ENCODE measurements at regions not wholly inside any gene's neighbourhood (a gene's known extent, or its start where the extent isn't known, plus 50 kb on each side); places are given as distances from the start of the nearest gene placed in this dataset.

DNA sequence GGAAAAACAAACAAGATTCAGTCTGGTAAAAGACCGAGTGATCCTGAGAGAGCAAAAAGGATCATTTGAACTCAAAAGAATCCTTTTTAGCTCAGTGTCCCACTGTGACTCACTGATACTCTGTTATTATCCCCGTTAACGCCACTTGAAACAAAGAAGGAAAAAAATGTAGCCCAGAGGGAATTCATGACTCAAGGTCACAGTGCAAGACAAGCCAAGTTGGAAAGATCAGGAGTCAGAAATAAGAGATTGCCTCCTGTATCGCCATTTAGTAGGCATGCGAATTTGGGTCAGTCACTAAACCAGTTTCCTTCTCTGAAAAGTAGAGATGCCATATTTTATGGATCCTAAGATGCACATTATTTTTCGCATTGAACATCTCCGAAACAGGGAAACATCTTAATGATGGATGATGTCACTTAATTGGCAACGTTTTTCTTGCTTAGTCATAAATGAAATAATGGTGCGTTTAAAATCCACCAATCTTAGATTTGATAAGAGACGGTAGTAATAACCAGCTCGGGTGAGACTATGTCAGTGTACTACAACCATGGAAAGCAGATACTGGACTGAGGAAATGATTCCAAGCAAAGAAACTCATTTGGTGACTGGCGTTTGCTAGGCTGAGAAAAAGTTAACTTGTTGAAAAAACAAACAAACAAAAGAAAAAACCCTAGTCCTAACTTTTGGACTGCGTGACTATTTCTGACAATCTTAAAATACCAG lies 502.0 kb upstream of the CELF2 start:
- no peak for DNase-seq (ENCODE audit: low read depth in 2 of 3, low spot score in 2 of 3)

DNA sequence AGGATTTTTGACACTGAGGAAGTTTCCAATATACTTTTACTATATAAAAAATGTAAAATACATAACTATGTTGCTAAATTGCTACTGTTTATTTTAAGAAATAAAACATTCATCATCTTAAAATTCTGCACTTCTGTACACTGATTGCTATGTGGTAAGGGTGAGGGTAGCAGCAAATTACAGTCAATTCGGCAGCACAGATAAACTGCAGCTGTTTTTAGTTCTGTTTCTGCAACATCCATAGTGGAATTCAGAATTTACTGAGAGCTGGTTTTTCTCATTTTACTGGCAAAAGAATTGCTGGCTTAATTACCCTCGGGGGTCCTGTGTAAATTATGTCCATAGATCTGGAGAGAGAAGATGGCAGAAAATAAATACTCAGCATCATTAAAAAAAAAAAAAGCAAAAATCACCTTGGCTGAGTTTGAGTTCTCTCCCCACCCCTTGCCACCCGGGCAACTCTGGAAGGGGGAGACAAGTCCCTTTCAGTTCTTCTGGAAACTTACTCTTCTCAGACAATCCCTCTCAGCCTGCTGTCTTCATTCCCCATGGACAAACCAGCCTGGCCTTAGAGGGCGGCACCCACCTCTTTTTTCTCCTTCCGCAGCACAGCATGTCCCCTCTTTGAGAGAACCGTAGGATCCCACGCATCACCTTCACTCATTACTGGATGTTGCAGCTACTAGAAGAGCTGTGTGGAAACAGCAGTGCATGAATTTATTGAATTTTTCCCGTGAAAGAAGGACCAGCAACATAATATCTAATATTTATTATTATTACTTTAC lies 501.1 kb upstream of the CELF2 start:
- no peak for DNase-seq (ENCODE audit: low read depth in 2 of 3, low spot score in 2 of 3)

DNA sequence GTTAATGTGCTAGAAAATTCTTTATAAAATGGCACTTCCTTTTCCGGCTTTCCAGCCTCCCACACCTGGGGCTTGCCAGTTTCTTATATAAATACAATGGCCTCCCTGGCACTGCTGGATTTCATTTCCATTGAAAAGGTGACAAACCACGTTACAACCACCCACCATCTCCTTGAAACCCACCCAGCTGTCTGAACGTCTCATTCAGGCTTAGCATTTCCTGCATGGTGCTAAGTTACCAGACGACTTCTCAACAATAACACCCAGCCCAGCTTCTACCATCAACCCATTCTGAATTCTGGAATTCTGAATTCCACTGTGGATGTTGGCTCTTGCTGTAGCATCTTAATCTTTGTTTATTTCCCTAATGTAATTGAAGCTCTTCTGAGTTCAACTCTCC lies 499.8 kb upstream of the CELF2 start:
- DNase-seq (ENCODE audit: low read depth in 2 of 3, low spot score in 2 of 3): no peak

DNA sequence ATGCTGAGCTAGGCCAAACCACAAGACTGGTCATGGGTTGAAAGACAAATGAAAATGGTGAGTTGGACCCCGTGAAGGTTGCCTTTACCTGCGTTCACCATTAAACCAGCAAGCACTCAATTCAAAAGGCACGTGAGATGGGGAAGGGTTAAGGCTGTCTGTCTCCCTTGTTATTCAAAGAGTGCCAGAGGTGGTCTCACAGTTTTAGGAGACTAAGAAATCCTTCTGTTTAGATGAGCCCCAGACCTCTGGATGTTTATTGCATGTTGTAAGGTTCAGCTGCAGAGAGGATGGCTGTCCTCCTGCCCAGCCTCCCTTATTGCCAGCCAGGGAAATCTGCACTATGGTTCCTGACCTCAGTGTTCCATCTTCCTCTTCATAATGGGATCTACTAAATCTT lies 498.0 kb upstream of the CELF2 start:
- no peak for DNase-seq (ENCODE audit: low read depth in 2 of 3, low spot score in 2 of 3)

DNA sequence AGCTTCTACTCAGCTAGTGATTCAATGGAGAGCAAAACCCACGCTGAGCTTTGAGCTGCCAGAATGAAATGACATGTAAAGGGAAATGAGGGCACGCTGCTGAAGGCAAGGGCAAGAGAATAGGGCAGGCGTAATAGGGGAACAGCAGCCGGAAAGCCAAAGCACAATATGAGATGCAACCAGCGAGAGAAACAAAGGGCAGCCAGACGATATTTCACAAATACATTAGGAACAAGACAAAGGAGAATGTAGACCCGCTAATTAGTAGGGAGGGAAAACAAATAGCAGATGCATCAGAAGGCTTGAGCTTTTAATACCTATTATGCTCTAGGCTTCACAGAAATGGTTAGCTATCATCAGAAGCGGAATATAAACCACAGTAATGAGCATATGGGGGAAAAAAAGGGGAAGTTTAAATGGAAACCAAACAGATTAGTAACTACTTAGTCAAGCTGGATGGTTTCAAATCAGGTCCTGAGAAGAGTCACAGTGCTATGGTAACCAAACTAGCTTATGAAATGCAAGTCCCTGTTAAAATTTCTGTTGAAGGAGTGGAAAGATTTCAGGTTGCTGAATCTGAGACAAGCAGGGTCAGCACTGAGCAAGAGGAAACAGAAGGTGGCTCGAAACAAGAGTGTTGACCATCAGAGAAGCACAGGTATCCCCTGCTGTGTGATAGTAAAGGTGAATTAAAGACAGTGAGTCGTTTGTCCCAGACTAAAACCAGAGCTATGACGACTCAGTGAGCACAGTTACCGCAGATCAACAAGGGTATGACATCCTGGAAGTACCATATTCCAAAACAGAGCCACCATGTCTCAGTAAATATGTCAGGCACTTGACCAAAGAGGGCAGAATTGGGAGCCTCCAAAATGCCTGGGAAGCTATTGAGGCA lies 496.9 kb upstream of the CELF2 start:
- no peak for DNase-seq (ENCODE audit: low read depth in 2 of 3, low spot score in 2 of 3)

DNA sequence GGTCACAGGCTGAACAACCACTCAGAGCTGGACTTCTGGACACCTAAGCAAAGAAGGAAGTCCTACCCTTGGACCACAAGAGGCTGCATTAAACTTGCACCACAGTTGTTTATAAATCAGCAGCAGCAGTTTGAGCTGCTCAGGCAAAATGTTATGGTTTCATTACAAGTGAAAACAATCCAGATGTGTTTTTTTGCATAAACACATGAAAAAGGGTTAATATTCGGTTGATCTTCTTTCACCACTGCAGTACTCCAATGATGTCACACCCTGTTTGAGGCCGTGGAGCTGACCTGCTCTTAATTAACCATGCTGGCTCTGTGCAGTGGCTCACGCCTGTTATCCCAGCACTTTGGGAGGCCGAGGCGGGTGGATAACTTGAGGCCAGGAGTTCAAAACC lies 490.8 kb upstream of the CELF2 start:
- no peak for DNase-seq (ENCODE audit: low read depth in 2 of 3, low spot score in 2 of 3)

DNA sequence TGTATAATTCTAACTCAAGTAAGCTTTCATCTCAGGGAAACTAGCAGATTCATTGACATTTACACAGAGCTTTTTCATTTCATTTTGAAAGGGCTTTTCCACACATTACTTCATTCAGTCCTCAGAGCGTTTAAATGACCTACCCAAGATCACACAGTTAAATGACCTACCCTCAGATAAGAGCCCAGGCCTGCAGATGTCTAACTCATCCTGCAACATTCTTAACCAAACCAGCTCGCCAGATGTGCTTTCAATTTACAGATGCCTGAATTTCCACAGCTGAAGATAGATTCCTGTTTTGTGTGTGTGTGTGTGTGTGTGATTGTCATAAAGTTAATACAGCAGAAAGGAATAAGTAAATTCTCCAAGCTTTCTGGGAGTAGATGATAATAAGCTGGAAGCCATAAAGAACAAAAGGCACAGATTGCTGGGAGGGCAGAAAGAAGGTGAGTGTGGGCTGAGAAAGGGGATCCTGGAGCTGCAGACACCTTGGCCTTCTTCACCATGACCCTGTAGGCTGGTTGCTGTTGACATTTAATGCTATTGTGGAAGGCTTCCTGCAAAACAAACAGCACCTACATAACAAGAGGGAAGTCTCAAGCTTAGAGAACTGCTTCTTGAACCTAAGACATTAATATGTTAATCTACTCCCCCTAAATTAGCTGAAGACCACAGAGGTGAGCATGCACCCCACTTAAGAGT lies 489.7 kb upstream of the CELF2 start:
- DNase-seq (ENCODE audit: low read depth in 2 of 3, low spot score in 2 of 3): no peak

DNA sequence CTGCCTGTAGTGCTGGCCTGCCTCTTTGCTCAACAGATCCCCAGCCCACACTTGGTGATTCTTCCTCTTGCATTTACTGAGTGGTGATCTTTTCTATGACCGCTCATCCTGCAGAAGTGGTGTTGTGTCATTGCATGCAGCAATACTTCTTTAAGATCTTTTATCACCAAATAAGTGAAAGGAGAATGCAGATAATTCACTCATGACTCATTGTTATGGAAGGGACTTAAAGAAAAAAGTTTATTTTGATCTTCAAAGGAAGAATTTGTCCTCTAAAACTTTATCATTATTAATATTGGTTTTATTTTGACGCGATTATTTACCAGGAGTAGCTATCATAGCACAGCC lies 489.1 kb upstream of the CELF2 start:
- DNase-seq (ENCODE audit: low read depth in 2 of 3, low spot score in 2 of 3): no peak

DNA sequence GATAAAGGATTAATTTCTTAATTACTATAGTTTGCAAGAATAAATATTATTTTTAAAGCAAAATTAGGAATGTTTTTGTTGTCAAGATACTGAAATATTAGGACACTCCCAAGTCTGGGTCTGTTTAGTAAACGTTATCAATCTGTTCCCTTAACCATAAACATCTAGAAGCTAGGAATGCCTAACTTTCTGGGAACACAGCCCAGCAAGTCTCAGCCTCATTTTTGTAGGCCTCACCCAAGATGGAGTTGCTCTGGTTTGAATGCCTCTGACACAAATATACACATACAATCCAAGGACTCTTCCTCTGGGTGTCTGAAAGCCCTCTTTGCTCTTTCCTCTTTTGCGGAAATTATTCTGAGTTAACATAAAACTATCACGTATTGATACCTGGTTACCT lies 487.4 kb upstream of the CELF2 start:
- no peak for DNase-seq (ENCODE audit: low read depth in 2 of 3, low spot score in 2 of 3)

DNA sequence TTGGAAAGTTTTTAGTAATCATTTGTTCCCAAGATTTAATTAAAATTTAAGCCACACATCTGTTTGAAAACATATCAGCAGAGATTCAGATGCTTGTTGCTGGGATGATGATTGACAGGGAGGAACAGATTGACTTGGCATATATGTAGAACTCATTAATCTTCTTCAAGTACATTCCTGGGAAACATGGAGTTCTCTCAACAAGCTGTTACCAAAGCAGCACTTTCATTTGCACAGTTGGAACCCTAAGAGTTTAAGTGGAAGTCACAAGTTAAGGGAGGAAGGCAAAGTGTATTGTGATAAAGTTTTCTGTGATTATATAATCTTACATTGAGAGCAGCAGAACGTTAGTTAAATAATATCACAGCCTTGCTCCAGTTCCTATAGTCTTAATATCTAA lies 485.4 kb upstream of the CELF2 start:
- no peak for DNase-seq (ENCODE audit: low read depth in 2 of 3, low spot score in 2 of 3)

DNA sequence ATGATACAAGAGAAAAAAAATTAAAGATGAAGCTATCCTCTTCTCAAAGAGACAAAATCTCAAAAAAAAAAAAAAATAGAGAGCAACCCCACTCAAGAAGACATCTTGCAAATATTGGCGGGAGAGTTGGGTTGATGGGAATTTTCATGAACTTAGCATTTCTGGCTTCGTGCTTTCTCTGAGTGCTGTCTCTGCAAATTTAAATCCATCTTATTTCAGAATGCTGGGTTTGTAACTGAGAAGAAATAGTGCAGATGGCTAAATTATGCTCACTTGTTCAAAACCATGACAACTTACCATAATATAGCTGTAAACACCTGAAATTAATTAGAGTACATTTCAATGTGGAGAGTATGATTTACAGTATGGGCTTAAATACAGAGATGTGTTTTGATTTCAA lies 484.8 kb upstream of the CELF2 start:
- DNase-seq (ENCODE audit: low read depth in 2 of 3, low spot score in 2 of 3): no peak

DNA sequence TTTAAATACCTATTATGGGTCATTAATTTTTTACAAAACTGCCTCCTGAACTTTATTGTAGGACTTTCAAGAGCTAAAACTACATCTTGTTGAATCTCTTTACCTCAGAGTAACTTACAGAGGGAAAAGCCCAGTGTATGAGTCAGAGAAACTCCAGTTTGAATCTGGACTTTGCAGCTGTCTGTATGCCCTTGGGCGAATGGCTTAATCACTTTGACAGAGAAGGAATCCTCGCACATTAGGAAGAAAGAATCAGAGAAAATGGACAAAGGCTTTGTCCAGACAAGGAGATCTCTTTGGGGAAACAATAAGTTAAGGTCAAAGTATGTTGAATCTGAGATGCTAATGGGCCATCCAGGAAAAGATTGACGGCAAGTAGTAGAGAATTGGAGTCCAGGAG lies 484.2 kb upstream of the CELF2 start:
- no peak for DNase-seq (ENCODE audit: low read depth in 2 of 3, low spot score in 2 of 3)

DNA sequence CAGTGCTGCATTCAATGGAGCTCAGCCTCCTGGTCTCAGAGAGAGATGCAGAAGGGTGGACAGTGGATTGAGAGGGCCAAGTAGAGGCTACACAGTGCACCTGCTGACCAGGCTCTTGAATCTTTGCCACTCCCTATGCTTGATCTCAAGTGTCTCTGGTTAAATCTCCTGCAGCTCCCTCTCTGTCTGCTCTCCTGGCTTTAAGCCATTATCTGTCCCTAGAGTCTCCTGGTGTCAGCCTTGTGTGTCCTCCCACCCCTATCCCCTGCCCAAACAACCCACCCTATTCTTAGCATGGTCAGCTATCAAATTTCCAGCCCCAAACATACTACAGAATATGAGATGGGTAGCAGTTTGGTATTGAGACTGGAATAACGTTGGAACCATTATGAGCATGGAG lies 479.3 kb upstream of the CELF2 start:
- no peak for DNase-seq (ENCODE audit: low read depth in 2 of 3, low spot score in 2 of 3)

DNA sequence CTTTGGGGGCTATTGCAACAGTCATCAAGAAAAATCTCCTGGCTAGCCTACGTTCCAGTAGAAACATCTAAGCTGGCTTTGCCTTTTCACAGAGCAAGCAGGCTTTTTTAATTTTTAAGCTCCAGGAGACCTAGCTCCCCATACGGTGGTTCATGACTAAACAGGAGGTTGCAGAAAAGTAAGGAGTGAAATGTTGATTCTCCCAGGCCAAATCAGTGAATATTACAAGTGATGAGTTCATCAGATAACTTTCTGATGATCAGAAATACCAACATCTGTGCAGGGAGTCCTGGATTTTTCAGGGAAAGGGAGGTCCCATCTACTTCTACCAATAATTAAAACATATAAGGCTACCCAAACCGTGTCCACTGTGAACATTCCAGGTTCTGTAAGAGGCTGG lies 477.3 kb upstream of the CELF2 start:
- DNase-seq (ENCODE audit: low read depth in 2 of 3, low spot score in 2 of 3): no peak

DNA sequence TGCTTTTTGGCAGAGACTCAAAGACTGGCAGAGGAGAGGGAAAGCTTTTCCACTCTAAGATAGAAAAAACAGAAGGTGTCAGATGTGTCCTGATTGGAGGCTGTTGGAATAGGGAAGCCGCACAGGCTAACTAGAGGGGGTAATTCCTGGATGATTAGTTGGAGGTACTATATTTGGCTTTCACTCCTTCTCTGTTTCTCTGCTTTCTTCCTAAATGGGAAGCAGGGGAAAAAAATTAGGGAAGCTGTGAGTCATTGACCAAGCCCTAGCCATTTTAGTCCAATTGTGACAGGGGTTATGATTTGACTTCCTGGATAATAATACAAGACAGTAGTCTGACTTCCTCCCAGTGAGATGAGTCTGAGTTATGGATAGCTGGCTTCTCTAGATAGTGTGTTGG lies 475.2 kb upstream of the CELF2 start:
- DNase-seq (ENCODE audit: low read depth in 2 of 3, low spot score in 2 of 3): no peak

DNA sequence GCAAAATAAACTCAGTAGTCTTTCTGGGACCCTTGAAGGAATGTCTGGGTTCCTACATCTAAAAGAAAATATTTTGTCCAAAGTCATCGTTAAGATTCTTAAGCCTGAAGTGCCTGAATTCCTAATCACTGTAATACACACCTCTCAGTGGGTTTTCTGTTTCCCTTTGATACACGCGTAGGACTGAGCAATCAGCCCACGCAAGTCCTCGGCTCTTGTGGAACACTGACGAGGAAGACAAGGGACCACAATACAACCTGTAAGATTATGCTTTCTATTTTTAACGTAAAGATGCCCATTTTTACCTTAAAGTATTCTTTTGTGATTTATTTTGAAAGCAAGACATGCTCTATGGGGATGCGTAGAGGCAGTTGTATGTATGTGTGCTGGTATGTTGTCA lies 472.8 kb upstream of the CELF2 start:
- no peak for DNase-seq (ENCODE audit: low read depth in 2 of 3, low spot score in 2 of 3)

DNA sequence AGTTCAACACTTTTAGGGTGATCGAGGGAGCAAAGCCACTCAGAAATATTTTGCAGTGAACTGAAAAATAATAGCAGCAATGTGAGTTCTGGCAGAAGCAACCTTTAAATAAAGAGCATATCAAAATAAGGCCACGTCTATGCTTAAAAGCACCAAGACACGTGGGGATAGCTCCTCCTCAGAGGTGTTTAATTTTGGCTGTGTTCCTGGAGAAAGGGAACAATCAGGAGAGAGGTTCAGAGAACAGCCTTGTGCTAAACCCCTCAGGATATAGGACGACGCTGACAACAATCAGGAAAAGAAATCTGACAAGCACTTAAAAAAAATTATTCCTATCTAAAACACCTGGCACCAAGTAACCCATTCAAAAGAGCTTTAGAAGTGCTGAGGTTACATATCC lies 471.9 kb upstream of the CELF2 start:
- no peak for DNase-seq (ENCODE audit: low read depth in 2 of 3, low spot score in 2 of 3)

DNA sequence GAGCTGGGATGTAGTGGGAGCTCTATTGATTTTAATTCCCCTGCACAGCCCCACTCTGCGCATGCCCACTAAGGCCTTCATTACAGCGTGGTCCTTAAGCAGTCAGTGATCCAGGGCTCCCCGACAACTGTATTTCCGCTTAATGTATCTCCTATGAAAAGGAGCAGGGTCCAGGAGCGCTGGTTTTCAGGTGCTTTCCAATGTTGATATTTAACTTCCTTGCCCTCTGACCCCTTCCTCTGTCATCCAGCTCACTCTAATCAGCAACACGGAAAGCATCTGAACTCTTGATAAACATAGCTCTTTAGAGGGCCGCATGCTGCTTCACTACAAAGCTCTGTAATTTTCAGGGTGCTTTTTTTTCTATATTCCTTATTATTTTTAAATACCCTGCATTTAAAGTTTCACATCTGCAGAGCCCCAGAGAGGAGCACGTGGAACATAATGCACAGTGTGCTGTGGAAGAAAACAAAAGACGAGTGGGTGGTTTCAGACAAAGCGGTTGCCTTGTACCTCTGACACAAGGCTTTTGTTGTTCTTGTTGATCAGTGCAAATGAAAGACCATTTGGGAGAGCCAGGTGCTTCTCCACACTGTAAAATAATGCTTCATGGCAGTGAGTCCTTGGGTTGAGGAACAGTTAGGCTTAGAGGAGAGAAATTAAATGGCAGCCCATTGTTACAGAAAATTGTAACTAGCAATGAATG lies 465.9 kb upstream of the CELF2 start:
- DNase-seq (ENCODE audit: low read depth in 2 of 3, low spot score in 2 of 3): no peak

DNA sequence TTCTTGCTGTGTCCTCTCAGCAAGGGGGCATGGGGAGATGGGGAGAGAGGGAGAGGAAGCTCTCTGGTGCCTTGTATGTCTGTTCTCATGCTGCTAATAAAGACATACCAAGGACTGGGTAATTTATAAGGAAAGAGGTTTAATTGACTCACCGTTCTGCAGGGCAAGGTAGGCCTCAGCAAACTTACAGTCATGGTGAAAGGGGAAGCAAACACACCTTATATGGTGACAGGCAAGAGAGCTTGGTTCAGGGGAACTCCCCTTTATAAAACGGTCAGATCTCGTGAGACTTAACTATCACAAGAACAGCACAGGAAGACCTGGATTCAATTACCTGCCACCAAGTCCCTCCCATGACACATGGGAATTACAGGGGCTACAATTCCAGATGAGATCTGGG lies 464.7 kb upstream of the CELF2 start:
- DNase-seq (ENCODE audit: low read depth in 2 of 3, low spot score in 2 of 3): no peak

DNA sequence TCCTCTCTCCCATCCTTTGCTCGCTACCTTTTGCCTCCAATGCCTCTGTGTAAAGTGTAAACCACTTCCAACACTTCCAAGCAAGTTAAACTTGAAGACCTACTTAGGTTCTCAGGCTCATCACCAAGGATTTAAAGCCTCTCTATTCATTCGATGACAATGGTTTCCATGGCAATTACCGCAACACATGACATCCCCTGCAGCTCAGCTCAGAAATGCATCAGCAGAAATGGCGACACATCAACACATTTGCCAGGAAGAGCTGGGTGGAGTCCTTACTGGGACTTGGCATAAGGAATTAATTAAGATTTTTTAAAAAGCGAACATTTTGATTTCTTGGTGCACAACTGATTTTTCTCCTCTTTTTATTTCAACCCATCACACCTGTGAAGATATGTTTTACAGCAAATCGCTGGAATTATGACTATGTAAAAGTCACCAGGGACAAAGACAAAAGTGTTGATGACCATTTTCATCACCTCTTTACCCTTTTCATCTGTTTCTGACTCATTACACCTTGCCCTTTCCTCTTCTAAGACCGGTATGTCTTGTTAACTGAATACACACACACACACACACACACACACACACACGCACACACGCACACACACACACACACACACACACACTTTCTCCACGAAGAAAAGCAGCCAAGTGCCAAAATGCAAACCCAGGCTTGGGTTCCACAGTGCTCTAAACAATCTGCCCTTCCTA lies 453.4 kb upstream of the CELF2 start:
- no peak for DNase-seq (ENCODE audit: low read depth in 2 of 3, low spot score in 2 of 3)

All from activated CD8-positive, alpha-beta memory T cell treated with anti-CD3 and anti-CD28 coated beads for 48 hours (primary cell).